Psoas muscle (tissue), 7 donors: ENCODE measurements at regions not wholly inside any gene's neighbourhood (a gene's known extent, or its start where the extent isn't known, plus 50 kb on each side); places are given as distances from the start of the nearest gene placed in this dataset.

ENCODE experiments used
- ATAC-seq, 4 donors: fragments of 200-7000 bp; cut with Tn5 transposase; one replicate each; pipeline ENCODE4 v1.9.1; 2020; ENCODE audit warnings: moderate library complexity in 3 of 4, mild to moderate bottlenecking in 2 of 4
- DNase-seq, 2 donors: peaks; one replicate each; pipeline ENCODE4 v3.0.0-alpha.2; 2020
- H3K27ac ChIP-seq: fragments of 200-600 bp; one replicate; pipeline ENCODE4 v1.8.0; 2022
- H3K27me3 ChIP-seq, 3 donors: fragments of 200-600 bp in 1 of 3; one replicate each; pipeline versions ENCODE4 v1.6.1 to v1.8.0; 2013 to 2022; ENCODE audit warnings: low read length in 2 of 3, mild to moderate bottlenecking in 2 of 3, moderate library complexity in 1 of 3; ENCODE audit not compliant: insufficient read depth in 3 of 3
- H3K36me3 ChIP-seq, 2 donors: fragments of 200-600 bp in 1 of 2; one replicate each; pipeline versions ENCODE4 v1.6.1 to v1.8.0; 2013 to 2022; ENCODE audit warnings: low read depth in 1 of 2, mild to moderate bottlenecking in 1 of 2, moderate library complexity in 1 of 2; ENCODE audit not compliant: insufficient read depth in 1 of 2
- H3K4me1 ChIP-seq: fragments of 200-600 bp; one replicate; pipeline ENCODE4 v1.8.0; 2022
- H3K4me3 ChIP-seq: fragments of 200-600 bp; one replicate; pipeline ENCODE4 v1.8.0; 2022; ENCODE audit warnings: mild to moderate bottlenecking
- H3K9me3 ChIP-seq: fragments of 200-600 bp; one replicate; pipeline ENCODE4 v1.8.0; 2022
- WGBS, 3 donors: extraction: QIAGEN DNeasy Blood & Tissue Kit; methylation state at CpG; one replicate each; pipeline versions ENCODE4 v1.1.6 to v1.1.7; 2013; 5-methylcytosine and 5-hydroxymethylcytosine counted together
- intact Hi-C, 2 donors: fragments of 100-400 bp; cut with DNase I; formaldehyde crosslinking; loops; one replicate each; pipeline versions ENCODE4 v1.11.0 to v1.14.2; 2022
- TF ChIP-seq, protein P1 (sequence below): fragments of 200-600 bp; IDR thresholded peaks from one replicate; pipeline ENCODE4 v1.8.0; 2022; ENCODE audit warnings: antibody characterized with exemption
- donor health status: healthy with polysubstance abuse.
- donor health status: DM: no; HTN: no; CAD: no; lungs with moderate emphysema.
- donor health status: Bipolar disorder and iron deficiency.
- donor health status: healthy.
- donor health status: DM: yes; HTN: yes; CAD: no.
- donor health status: DM: no; HTN: no; CAD: no.
- donor health status: DM: yes; HTN: yes; CAD: no.

DNA sequence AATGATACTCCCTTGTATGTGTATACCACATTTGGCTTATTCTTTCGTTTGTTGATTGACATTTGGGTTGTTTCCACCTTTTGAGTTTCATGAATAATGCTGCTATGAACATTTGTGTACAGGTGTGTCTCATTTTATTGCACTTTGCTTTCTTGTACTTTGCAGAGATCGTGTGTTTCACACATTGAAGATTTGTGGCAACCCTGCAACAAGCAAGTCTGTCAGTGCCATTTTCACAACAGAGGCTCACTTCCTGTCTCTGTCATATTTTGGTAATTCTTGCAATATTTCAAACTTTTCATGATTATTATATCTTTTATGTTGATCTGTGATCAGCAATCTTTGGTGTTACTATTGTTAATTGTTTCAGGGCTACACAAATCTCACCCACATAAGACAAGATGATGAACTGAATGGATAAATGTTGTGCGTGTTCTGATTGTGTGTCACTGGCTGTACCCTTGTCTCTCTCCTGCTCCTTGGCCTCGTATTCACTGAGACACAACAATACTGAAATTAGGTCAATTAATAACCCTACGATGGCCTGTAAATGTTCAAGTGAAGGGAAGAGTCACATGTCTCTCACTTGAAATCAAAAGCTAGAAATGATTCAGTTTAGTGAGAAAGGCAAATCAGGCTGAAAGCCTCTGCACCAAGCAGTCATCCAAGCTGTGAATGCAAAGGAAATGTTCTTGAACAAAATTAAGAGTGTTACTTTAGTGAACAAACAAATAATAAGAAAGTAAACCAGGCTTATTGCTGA is 133.6 kb upstream of the JCAD start:
- DNase-seq (no peak), ATAC-seq (no peak)
- TF ChIP-seq, protein P1, sequence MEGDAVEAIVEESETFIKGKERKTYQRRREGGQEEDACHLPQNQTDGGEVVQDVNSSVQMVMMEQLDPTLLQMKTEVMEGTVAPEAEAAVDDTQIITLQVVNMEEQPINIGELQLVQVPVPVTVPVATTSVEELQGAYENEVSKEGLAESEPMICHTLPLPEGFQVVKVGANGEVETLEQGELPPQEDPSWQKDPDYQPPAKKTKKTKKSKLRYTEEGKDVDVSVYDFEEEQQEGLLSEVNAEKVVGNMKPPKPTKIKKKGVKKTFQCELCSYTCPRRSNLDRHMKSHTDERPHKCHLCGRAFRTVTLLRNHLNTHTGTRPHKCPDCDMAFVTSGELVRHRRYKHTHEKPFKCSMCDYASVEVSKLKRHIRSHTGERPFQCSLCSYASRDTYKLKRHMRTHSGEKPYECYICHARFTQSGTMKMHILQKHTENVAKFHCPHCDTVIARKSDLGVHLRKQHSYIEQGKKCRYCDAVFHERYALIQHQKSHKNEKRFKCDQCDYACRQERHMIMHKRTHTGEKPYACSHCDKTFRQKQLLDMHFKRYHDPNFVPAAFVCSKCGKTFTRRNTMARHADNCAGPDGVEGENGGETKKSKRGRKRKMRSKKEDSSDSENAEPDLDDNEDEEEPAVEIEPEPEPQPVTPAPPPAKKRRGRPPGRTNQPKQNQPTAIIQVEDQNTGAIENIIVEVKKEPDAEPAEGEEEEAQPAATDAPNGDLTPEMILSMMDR, result no peak
- Histone ChIP-seq H3K4me1 (no peaks in the 10 kb centered on the region), H3K27me3 (no peaks in the 10 kb centered on the region), H3K27ac (no peak overlapping the region), H3K36me3 (no peaks in the 10 kb centered on the region), H3K4me3 (no peak overlapping the region), H3K9me3 (peaks cover 3% of the 10 kb centered on the region)
- intact Hi-C loops, result no loop called here
- WGBS, 3 donors, result 77 to 86% (median 78%) methylated on average over 5 of the region's 5 CpGs

DNA sequence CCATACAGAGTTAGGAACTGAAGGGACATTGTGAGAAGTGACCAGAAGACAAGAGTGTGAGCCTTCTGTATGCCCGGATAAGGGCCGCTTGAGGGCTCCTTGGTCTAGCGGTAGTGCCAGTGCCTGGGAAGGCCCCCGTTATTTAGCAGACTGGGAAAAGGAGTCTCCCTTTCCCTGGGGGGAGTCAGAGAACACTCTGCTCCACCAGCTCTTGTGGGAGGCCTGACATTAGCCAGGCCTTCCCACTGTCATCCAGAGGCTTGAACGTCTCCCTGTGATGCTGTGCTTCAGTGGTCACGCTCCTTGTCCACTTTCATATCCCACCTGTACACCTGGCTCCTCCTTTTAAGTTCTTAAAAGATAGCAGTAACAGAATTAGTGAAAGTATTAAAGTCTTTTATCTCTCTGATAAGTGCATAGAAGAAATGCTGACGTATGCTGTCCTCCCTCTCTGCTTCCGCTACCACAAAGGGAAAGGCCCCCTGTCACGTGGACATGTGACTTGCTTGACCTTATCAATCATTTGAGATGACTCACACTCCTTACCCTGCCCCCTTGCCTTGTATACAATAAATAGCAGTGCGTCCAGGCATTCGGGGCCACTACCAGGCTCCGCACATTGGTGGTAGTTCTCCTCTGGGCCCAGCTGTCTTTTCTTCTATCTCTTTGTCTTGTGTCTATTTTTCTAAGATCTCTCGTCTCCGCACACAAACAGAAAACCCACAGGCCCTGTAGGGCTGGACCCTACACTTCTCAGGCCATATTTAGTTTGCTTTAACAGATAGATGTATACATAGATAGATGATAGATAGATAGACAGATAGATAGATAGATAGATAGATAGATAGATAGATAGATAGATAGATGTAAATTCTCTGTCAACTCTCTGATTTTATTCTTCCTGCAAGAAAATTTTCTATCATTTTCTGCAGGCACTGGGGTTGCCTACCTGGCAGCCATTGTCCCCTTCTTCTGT is 131.5 kb upstream of the JCAD start:
- Histone ChIP-seq H3K36me3 (no peaks in the 10 kb centered on the region), H3K9me3 (peaks cover 3% of the 10 kb centered on the region), H3K27ac (no peak overlapping the region), H3K4me3 (no peak overlapping the region), H3K27me3 (no peaks in the 10 kb centered on the region), H3K4me1 (no peaks in the 10 kb centered on the region)
- WGBS, 3 donors, result 88 to 92% (median 90%) methylated on average over 14 of the region's 14 CpGs
- TF ChIP-seq, protein P1, result no peak
- DNase-seq (no peak), ATAC-seq (no peak)
- intact Hi-C loops, result no loop called here

DNA sequence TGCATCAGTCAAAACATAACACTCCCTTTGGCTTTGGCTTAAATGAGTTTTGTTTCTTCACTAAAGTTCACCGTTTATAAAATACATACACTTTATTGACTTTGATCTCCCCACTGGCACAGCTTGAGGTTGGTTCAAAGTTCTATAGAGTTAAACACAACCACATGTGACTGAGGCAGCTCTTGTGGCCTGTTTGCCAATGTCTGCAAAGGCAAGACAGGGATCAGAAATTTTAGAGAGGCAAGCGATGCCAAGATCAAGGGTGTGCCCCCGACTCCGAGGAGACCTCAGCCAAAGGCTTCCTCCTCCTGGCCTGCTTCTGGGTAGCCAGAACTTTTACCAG is 129.8 kb upstream of the JCAD start:
- no peak overlapping the region for H3K27ac ChIP-seq
- no peak for ATAC-seq
- intact Hi-C loops, result loop anchor here in 1 of 2 donors (5.0 kb wide), 1 partner anchor 132 kb away; the partner anchor contains the start of gene JCAD

DNA sequence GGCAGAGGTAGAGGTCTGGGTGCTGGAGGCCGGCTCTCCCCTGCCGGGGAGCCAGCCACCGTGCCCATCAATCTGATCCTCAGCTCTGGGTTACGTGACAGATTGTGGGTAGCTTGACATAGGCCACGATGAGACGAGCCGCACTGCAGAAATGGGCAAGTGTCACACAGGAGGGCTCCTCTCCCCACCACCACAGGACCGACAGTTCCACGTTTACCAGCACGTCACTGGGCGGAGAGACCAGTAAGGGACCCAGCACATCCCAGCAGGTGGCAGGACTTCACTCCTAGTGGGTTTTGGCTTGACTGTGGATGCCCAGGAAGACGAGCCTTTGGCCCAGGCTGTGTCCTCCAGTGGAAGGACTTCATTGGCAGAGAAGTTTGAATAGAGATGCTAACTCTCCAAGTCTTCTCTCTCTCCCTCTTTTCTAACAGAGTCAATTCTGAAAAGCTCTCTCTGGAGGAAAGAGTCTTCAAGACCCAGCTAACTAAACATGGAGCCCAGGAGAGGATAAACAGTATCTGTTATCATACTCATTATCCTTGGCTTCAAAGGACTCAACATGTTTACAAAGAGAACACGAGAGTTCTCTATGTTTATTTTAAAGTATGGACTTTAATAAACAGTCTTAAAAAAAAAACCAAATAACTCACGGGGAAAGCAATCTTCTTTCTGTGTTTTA is 129.3 kb upstream of the JCAD start:
- no peak for ATAC-seq
- TF ChIP-seq, protein P1, result no peak
- Histone ChIP-seq H3K4me3 (peak overlapping the region; percentile 39), H3K27ac (peak overlapping the region; percentile 52), H3K4me1 (no peaks in the 10 kb centered on the region), H3K36me3 (no peaks in the 10 kb centered on the region), H3K27me3 (no peaks in the 10 kb centered on the region), H3K9me3 (peaks cover under 1% of the 10 kb centered on the region)
- intact Hi-C loops, result loop anchor here in 1 of 2 donors (5.0 kb wide), 1 partner anchor 131 kb away; the partner anchor contains the start of gene JCAD
- no peak for DNase-seq
- WGBS, 3 donors, result 65 to 71% (median 68%) methylated on average over 14 of the region's 14 CpGs

More for the DNA sequence above, 129.8 kb upstream of the JCAD start:
- H3K4me3 ChIP-seq, result no peak overlapping the region
- TF ChIP-seq, protein P1, result no peak
- H3K27me3 ChIP-seq, result no peaks in the 10 kb centered on the region
- 60 to 63% (median 62%) methylated on average over 4 of the region's 4 CpGs for WGBS, 3 donors
- DNase-seq, result no peak
- peaks cover 3% of the 10 kb centered on the region for H3K9me3 ChIP-seq
- H3K4me1 ChIP-seq, result no peaks in the 10 kb centered on the region
- H3K36me3 ChIP-seq, result no peaks in the 10 kb centered on the region
